ENCODE measurements at regions not wholly inside any gene's neighbourhood (a gene's known extent, or its start where the extent isn't known, plus 50 kb on each side); places are given as distances from the start of the nearest gene placed in this dataset.

DNA sequence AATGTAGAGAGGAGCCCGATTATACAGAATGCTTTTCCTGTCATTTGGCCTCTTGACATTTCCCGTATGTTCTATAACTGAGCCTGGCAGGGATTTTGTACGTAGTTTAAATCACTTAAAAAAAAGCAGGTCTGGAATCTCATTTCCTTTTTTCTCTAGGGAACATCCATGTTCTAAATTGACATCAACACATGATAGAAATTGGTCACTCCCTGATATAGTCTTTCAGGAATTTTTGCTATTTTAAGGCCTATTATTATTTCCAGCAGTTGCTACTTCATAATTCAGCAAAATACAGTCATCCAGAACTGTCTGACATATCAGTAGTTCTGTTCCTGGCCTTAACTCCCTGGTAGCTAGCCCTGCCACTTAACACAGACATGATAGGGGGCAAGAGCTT lies 565.7 kb upstream of the ZEB2 start:
- Mint-ChIP-seq H3K9me3 (peaks cover 3 to 4% of the 10 kb centered on the region in 2 experiments; a peak in 2 of 5 replicates), H3K36me3 (ENCODE audit: insufficient read depth in 1 of 3, low read depth in 3 of 3) (peaks cover 0 to 4% (median 0%) of the 10 kb centered on the region in 3 experiments; a peak in 2 of 7 replicates), H3K4me3 (no peak overlapping the region), H3K4me1 (no peaks in the 10 kb centered on the region), H3K27me3 (ENCODE audit: low read depth) (no peaks in the 10 kb centered on the region), H3K27ac (no peak overlapping the region)
- Histone ChIP-seq H2AFZ (ENCODE audit: low read length) (no peak overlapping the region), H2BK15ac (ENCODE audit: low read depth, low read length) (no peak overlapping the region), H3K18ac (ENCODE audit: insufficient read length, low read depth, low read length) (no peak overlapping the region), H3K4me2 (ENCODE audit: insufficient read depth, insufficient read length, low read length) (no peak overlapping the region), H3K4me1 (ENCODE audit: insufficient read depth, low read length) (no peaks in the 10 kb centered on the region), H3K56ac (ENCODE audit: insufficient read length, low read depth, low read length) (no peak overlapping the region), H3K79me2 (ENCODE audit: insufficient read depth, low read length) (no peaks in the 10 kb centered on the region), H4K5ac (ENCODE audit: insufficient read length, low read depth, low read length) (no peak overlapping the region), H2AK5ac (ENCODE audit: insufficient read length, low read length) (no peak overlapping the region), H3T11ph (ENCODE audit: low read length) (no peak overlapping the region), H4K91ac (ENCODE audit: insufficient read length, low read depth, low read length) (no peak overlapping the region), H4K8ac (replicated peaks; ENCODE audit: insufficient read length, low read depth, low read length) (no peak overlapping the region), H3K79me1 (ENCODE audit: insufficient read depth, low read depth, low read length, poor library complexity, severe bottlenecking) (no peaks in the 10 kb centered on the region), H2BK120ac (ENCODE audit: low read depth, low read length, poor library complexity, severe bottlenecking) (no peak overlapping the region), H3K27me3 (ENCODE audit: insufficient read depth, low read length) (no peaks in the 10 kb centered on the region), H3K23me2 (ENCODE audit: insufficient read length, low read depth, low read length, poor library complexity, severe bottlenecking) (no peaks in the 10 kb centered on the region), H3K9ac (ENCODE audit: extremely low read depth, insufficient read length, low read length) (no peak overlapping the region), H2BK5ac (ENCODE audit: insufficient read length, low read length) (no peak overlapping the region), H4K20me1 (ENCODE audit: control insufficient read depth, insufficient read depth, insufficient read length) (no peaks in the 10 kb centered on the region), H2BK20ac (ENCODE audit: low read depth, low read length, poor library complexity, severe bottlenecking) (no peak overlapping the region), H3K9me3 (ENCODE audit: control insufficient read depth, low read depth, low read length) (no peaks in the 10 kb centered on the region), H3K4ac (ENCODE audit: low read depth, low read length) (no peak overlapping the region), H3K23ac (ENCODE audit: insufficient read length, low read depth, low read length) (no peak overlapping the region), H2BK12ac (ENCODE audit: insufficient read length, low read depth, low read length) (no peak overlapping the region), H3K27ac (ENCODE audit: insufficient read length, low read depth, low read length) (no peak overlapping the region), H3K14ac (ENCODE audit: insufficient read depth, low read length) (no peak overlapping the region)
- no CpG with 5 or more reads among the region's 3 CpGs for WGBS (ENCODE audit: extremely low coverage, insufficient read length, low lambda C conversion rate)
- no peak for DNase-seq
- TF ChIP-seq, protein P1, sequence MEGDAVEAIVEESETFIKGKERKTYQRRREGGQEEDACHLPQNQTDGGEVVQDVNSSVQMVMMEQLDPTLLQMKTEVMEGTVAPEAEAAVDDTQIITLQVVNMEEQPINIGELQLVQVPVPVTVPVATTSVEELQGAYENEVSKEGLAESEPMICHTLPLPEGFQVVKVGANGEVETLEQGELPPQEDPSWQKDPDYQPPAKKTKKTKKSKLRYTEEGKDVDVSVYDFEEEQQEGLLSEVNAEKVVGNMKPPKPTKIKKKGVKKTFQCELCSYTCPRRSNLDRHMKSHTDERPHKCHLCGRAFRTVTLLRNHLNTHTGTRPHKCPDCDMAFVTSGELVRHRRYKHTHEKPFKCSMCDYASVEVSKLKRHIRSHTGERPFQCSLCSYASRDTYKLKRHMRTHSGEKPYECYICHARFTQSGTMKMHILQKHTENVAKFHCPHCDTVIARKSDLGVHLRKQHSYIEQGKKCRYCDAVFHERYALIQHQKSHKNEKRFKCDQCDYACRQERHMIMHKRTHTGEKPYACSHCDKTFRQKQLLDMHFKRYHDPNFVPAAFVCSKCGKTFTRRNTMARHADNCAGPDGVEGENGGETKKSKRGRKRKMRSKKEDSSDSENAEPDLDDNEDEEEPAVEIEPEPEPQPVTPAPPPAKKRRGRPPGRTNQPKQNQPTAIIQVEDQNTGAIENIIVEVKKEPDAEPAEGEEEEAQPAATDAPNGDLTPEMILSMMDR (conservative IDR thresholded peaks at IDR 0.05): no peak
